IMR-90 (cell line): ENCODE measurements at regions not wholly inside any gene's neighbourhood (a gene's known extent, or its start where the extent isn't known, plus 50 kb on each side); places are given as distances from the start of the nearest gene placed in this dataset.
A peak's percentile ranks its signal among the peaks of the same experiment; 100 is the strongest.

ENCODE experiments used
- BHLHE40 ChIP-seq: fragments of 150-350 bp; IDR thresholded peaks from 2 replicates; pipeline ENCODE4 v1.6.1; 2016; ENCODE audit warnings: mild to moderate bottlenecking, low read depth, low read length
- CTCF ChIP-seq: conservative IDR thresholded peaks from 2 replicates; pipeline ENCODE4 v1.5.1; 2012; ENCODE audit warnings: mild to moderate bottlenecking, low read depth, low read length, improper control_type of control experiment
- ELK1 ChIP-seq: fragments of 150-350 bp; IDR thresholded peaks from 2 replicates; pipeline ENCODE4 v1.6.1; 2016; ENCODE audit warnings: low read depth, mild to moderate bottlenecking, low read length, moderate library complexity, borderline replicate concordance
- FOS ChIP-seq: fragments of 150-350 bp; IDR thresholded peaks from 2 replicates; pipeline ENCODE4 v1.6.1; 2016; ENCODE audit warnings: low read depth, low read length
- MAFK ChIP-seq: IDR thresholded peaks from 2 replicates; pipeline ENCODE4 v1.6.1; 2012; ENCODE audit warnings: low read depth, low read length, improper control_type of control experiment
- MAZ ChIP-seq: IDR thresholded peaks from 2 replicates; pipeline ENCODE4 v1.6.1; 2012; ENCODE audit warnings: low read depth, mild to moderate bottlenecking, low read length, improper control_type of control experiment, moderate library complexity, borderline replicate concordance
- MXI1 ChIP-seq: IDR thresholded peaks from 2 replicates; pipeline ENCODE4 v1.6.1; 2012; ENCODE audit warnings: low read depth, mild to moderate bottlenecking, low read length, moderate library complexity, borderline replicate concordance
- NFE2L2 ChIP-seq: fragments of 150-350 bp; IDR thresholded peaks from 2 replicates; pipeline ENCODE4 v1.6.1; 2016; ENCODE audit warnings: low read depth, mild to moderate bottlenecking, low read length
- POLR2A ChIP-seq: IDR thresholded peaks from 2 replicates; pipeline ENCODE4 v1.6.1; 2012; ENCODE audit warnings: mild to moderate bottlenecking, low read depth, low read length
- RAD21 ChIP-seq: IDR thresholded peaks from 2 replicates; pipeline ENCODE4 v1.6.1; 2012; ENCODE audit warnings: low read length, improper control_type of control experiment
- RCOR1 ChIP-seq: IDR thresholded peaks from 2 replicates; pipeline ENCODE4 v1.6.1; 2012; ENCODE audit warnings: mild to moderate bottlenecking, low read length, improper control_type of control experiment; ENCODE audit not compliant: insufficient replicate concordance
- RFX5 ChIP-seq: IDR thresholded peaks from 2 replicates; pipeline ENCODE4 v1.8.0; 2012; ENCODE audit warnings: low read depth, mild to moderate bottlenecking, low read length, moderate library complexity
- SMC3 ChIP-seq: fragments of 150-350 bp; IDR thresholded peaks from 2 replicates; pipeline ENCODE4 v1.6.1; 2016; ENCODE audit warnings: low read depth, mild to moderate bottlenecking, antibody characterized with exemption, low read length, moderate library complexity
- USF2 ChIP-seq: fragments of 150-350 bp; IDR thresholded peaks from 2 replicates; pipeline ENCODE4 v1.6.1; 2017; ENCODE audit warnings: mild to moderate bottlenecking, antibody characterized with exemption, low read length, low read depth

GRCh38 chr3:103685939-103686338 lies 1251.1 kb downstream of the ZPLD1 start:
- no peak for TF ChIP-seq CTCF
- TF ChIP-seq MAZ, result no peak
- TF ChIP-seq MXI1, result no peak
- no peak for TF ChIP-seq POLR2A
- no peak for TF ChIP-seq BHLHE40
- TF ChIP-seq SMC3, result no peak
- TF ChIP-seq RFX5, result no peak
- peak; percentile 85 for TF ChIP-seq MAFK
- no peak for TF ChIP-seq USF2
- TF ChIP-seq RAD21, result no peak
- TF ChIP-seq NFE2L2, result no peak
- no peak for TF ChIP-seq RCOR1
- no peak for TF ChIP-seq FOS
- TF ChIP-seq ELK1, result no peak
